ENCODE measurements at regions not wholly inside any gene's neighbourhood (a gene's known extent, or its start where the extent isn't known, plus 50 kb on each side); places are given as distances from the start of the nearest gene placed in this dataset.

DNA sequence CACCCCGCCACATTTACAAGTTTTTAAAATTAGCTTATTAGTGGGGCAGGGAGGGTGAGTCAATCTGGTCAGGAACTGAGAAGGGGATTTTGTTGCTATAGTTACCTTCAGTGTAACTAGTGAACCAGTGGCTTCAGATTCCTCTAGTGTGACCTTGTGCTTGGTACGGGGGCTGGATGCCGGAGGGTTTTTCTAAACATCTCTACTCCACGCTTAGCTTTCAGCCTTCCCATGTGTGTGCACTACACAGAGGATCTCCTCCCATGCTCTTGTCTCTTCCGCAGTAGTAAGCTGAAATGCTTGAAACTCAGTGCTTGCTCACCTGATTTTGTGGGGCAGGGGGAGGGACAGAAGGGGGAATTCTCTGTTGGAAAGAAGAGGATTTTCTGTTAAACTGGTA is 67.9 kb upstream of the AKAP13 start:
- H3K4me2 ChIP-seq (ENCODE audit: low read depth, low read length, poor library complexity, severe bottlenecking): no peak overlapping the region
- H3K27me3 ChIP-seq (ENCODE audit: low read length): no peaks in the 10 kb centered on the region
- H3K4me3 ChIP-seq (ENCODE audit: insufficient read depth, low read length, poor library complexity, severe bottlenecking): no peak overlapping the region
- no peak overlapping the region for H2AFZ ChIP-seq (ENCODE audit: low read depth, low read length, severe bottlenecking)
- H3F3A ChIP-seq (ENCODE audit: insufficient read depth): no peaks in the 10 kb centered on the region
- no peaks in the 10 kb centered on the region for H4K20me1 ChIP-seq (ENCODE audit: low read depth, low read length)
- H3K9me3 ChIP-seq (ENCODE audit: insufficient read depth, low read length): no peaks in the 10 kb centered on the region
- no peaks in the 10 kb centered on the region for H3K79me2 ChIP-seq (ENCODE audit: insufficient read depth, low read length)
- no peaks in the 10 kb centered on the region for H3K36me3 ChIP-seq (ENCODE audit: low read length)
- no peak overlapping the region for H3K9ac ChIP-seq (ENCODE audit: low read length)
- H3K27ac ChIP-seq (ENCODE audit: low read depth, low read length): no peak overlapping the region
- no peaks in the 10 kb centered on the region for H3K9me2 ChIP-seq (replicated peaks; ENCODE audit: insufficient read depth, low read length)
- TF ChIP-seq EZH2phosphoT487 (conservative IDR thresholded peaks at IDR 0.05; ENCODE audit: low read length): no peak
- TF ChIP-seq, protein P1, sequence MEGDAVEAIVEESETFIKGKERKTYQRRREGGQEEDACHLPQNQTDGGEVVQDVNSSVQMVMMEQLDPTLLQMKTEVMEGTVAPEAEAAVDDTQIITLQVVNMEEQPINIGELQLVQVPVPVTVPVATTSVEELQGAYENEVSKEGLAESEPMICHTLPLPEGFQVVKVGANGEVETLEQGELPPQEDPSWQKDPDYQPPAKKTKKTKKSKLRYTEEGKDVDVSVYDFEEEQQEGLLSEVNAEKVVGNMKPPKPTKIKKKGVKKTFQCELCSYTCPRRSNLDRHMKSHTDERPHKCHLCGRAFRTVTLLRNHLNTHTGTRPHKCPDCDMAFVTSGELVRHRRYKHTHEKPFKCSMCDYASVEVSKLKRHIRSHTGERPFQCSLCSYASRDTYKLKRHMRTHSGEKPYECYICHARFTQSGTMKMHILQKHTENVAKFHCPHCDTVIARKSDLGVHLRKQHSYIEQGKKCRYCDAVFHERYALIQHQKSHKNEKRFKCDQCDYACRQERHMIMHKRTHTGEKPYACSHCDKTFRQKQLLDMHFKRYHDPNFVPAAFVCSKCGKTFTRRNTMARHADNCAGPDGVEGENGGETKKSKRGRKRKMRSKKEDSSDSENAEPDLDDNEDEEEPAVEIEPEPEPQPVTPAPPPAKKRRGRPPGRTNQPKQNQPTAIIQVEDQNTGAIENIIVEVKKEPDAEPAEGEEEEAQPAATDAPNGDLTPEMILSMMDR (IDR thresholded peaks at IDR 0.05; ENCODE audit: insufficient read depth, low read length, poor library complexity, severe bottlenecking): no peak

GRCh38 chr15:85312929-85313331 is 67.5 kb upstream of the AKAP13 start:
- Histone ChIP-seq H3K4me3 (ENCODE audit: insufficient read depth, low read length, poor library complexity, severe bottlenecking) (no peak overlapping the region), H2AFZ (ENCODE audit: low read depth, low read length, severe bottlenecking) (no peak overlapping the region), H3K79me2 (ENCODE audit: insufficient read depth, low read length) (no peaks in the 10 kb centered on the region), H3K9me3 (ENCODE audit: insufficient read depth, low read length) (no peaks in the 10 kb centered on the region), H3K9ac (ENCODE audit: low read length) (no peak overlapping the region), H3K27ac (ENCODE audit: low read depth, low read length) (no peak overlapping the region), H3F3A (ENCODE audit: insufficient read depth) (no peaks in the 10 kb centered on the region), H4K20me1 (ENCODE audit: low read depth, low read length) (no peaks in the 10 kb centered on the region), H3K27me3 (ENCODE audit: low read length) (no peaks in the 10 kb centered on the region), H3K4me2 (ENCODE audit: low read depth, low read length, poor library complexity, severe bottlenecking) (no peak overlapping the region), H3K36me3 (ENCODE audit: low read length) (no peaks in the 10 kb centered on the region), H3K9me2 (replicated peaks; ENCODE audit: insufficient read depth, low read length) (no peaks in the 10 kb centered on the region)
- TF ChIP-seq, protein P1 (IDR thresholded peaks at IDR 0.05; ENCODE audit: insufficient read depth, low read length, poor library complexity, severe bottlenecking): no peak
- TF ChIP-seq EZH2phosphoT487 (conservative IDR thresholded peaks at IDR 0.05; ENCODE audit: low read length): no peak

DNA sequence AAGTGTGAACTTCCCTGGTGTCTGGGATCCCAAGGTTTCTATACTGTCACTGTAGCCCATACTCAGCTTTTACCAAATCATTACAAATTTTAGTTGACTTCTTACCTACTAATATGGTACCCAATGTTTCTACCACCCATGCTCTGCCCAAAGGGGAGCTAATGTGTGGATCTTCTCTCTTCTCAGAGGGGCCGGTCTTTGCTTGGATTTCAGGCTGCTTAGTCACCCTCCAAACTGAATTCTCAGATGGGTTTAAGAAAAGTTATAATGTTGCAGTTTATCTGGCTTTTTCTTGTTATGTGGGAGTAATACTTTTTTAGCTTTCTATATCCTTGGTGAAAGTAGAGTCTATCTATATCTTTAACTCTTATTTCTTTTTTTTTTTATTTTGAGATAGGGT is 67.1 kb upstream of the AKAP13 start:
- no peak overlapping the region for H2AFZ ChIP-seq (ENCODE audit: low read depth, low read length, severe bottlenecking)
- H3K79me2 ChIP-seq (ENCODE audit: insufficient read depth, low read length): no peaks in the 10 kb centered on the region
- H3K36me3 ChIP-seq (ENCODE audit: low read length): no peaks in the 10 kb centered on the region
- H3K9me2 ChIP-seq (replicated peaks; ENCODE audit: insufficient read depth, low read length): no peaks in the 10 kb centered on the region
- no peaks in the 10 kb centered on the region for H4K20me1 ChIP-seq (ENCODE audit: low read depth, low read length)
- H3K27ac ChIP-seq (ENCODE audit: low read depth, low read length): no peak overlapping the region
- no peaks in the 10 kb centered on the region for H3K27me3 ChIP-seq (ENCODE audit: low read length)
- no peaks in the 10 kb centered on the region for H3F3A ChIP-seq (ENCODE audit: insufficient read depth)
- TF ChIP-seq, protein P1 (IDR thresholded peaks at IDR 0.05; ENCODE audit: insufficient read depth, low read length, poor library complexity, severe bottlenecking): no peak
- TF ChIP-seq EZH2phosphoT487 (conservative IDR thresholded peaks at IDR 0.05; ENCODE audit: low read length): no peak
- no peak overlapping the region for H3K4me3 ChIP-seq (ENCODE audit: insufficient read depth, low read length, poor library complexity, severe bottlenecking)
- H3K4me2 ChIP-seq (ENCODE audit: low read depth, low read length, poor library complexity, severe bottlenecking): no peak overlapping the region
- H3K9me3 ChIP-seq (ENCODE audit: insufficient read depth, low read length): no peaks in the 10 kb centered on the region
- no peak overlapping the region for H3K9ac ChIP-seq (ENCODE audit: low read length)

Measured in SU-DHL-6 (cell line).